A204.1 (cell line): ENCODE measurements at regions not wholly inside any gene's neighbourhood (a gene's known extent, or its start where the extent isn't known, plus 50 kb on each side); places are given as distances from the start of the nearest gene placed in this dataset.
"Not testable (repeated sequence)": the region's sequence is repeated elsewhere in the genome, so short reads cannot be mapped to it uniquely, and the experiment has no call there.

Source experiments
- FAIRE-seq: peaks from 2 replicates; lab custom pipeline; 2012; peaks lifted over from hg19 to GRCh38; lab: Jason Lieb, UNC

- FAIRE-seq: not testable (repeated sequence)
Measured at GRCh38 chr1:102659876-102660483, 448.3 kb downstream of the COL11A1 start.

- FAIRE-seq: no peak
Measured at GRCh38 chr1:102655034-102655433, 453.3 kb downstream of the COL11A1 start.

- FAIRE-seq: no peak
Measured at GRCh38 chr1:102640872-102641271, 467.4 kb downstream of the COL11A1 start.

- no peak for FAIRE-seq
Measured at GRCh38 chr1:102640312-102640711, 468.0 kb downstream of the COL11A1 start.

GRCh38 chr1:102631691-102632090 is 476.6 kb downstream of the COL11A1 start:
- no peak for FAIRE-seq

- FAIRE-seq: no peak
Measured at GRCh38 chr1:102630041-102630440, 478.3 kb downstream of the COL11A1 start.

- FAIRE-seq: no peak
Measured at GRCh38 chr1:102628109-102628613, 480.2 kb downstream of the COL11A1 start.

GRCh38 chr1:102627145-102627544 is 481.2 kb downstream of the COL11A1 start:
- no peak for FAIRE-seq

- FAIRE-seq: no peak
Measured at GRCh38 chr1:102615896-102616295, 492.4 kb downstream of the COL11A1 start.

GRCh38 chr1:102595106-102595505 is 513.2 kb downstream of the COL11A1 start:
- no peak for FAIRE-seq

- no peak for FAIRE-seq
Measured at GRCh38 chr1:102593276-102593675, 515.0 kb downstream of the COL11A1 start.

- no peak for FAIRE-seq
Measured at GRCh38 chr1:102588536-102588935, 519.8 kb downstream of the COL11A1 start.

GRCh38 chr1:102586022-102586421 is 522.3 kb downstream of the COL11A1 start:
- no peak for FAIRE-seq

GRCh38 chr1:102580806-102581205 is 527.5 kb downstream of the COL11A1 start:
- no peak for FAIRE-seq

- FAIRE-seq: no peak
Measured at GRCh38 chr1:102578804-102579203, 529.5 kb downstream of the COL11A1 start.

- no peak for FAIRE-seq
Measured at GRCh38 chr1:102572637-102573036, 535.7 kb downstream of the COL11A1 start.

GRCh38 chr1:102566182-102566581 is 542.1 kb downstream of the COL11A1 start:
- FAIRE-seq: no peak

- no peak for FAIRE-seq
Measured at GRCh38 chr1:102562380-102562779, 545.9 kb downstream of the COL11A1 start.

GRCh38 chr1:102550729-102551384 is 554.1 kb upstream of the OLFM3 start:
- FAIRE-seq: no peak

GRCh38 chr1:102546251-102546650 is 549.5 kb upstream of the OLFM3 start:
- no peak for FAIRE-seq

GRCh38 chr1:102535829-102536505 is 539.2 kb upstream of the OLFM3 start:
- no peak for FAIRE-seq

GRCh38 chr1:102531036-102531435 is 534.3 kb upstream of the OLFM3 start:
- no peak for FAIRE-seq

GRCh38 chr1:102529446-102529845 is 532.7 kb upstream of the OLFM3 start:
- no peak for FAIRE-seq
